K562 (cell line): ENCODE measurements at regions not wholly inside any gene's neighbourhood (a gene's known extent, or its start where the extent isn't known, plus 50 kb on each side); places are given as distances from the start of the nearest gene placed in this dataset.

Experiments
- ATAC-seq: fragments of 200-7000 bp; cut with Tn5 transposase; 3 replicates; pipeline ENCODE4 v1.9.1; 2020; ENCODE audit warnings: moderate library complexity
- BruUV-seq: library from RNA; stranded (reverse); fragments of 400-500 nt; replicated peaks from 2 replicates; lab custom pipeline; 2021; lab: Mats Ljungman, UMichigan
- CTCF ChIA-PET: fragments of 300-600 bp; formaldehyde crosslinking; extraction: SDS; loops from one replicate; lab custom pipeline; 2021; ENCODE audit warnings: low intra/inter-chr PET ratio; lab: Yijun Ruan, JAX
- POLR2A ChIA-PET: fragments of 300-600, 350-650 bp; sonication (Branson Sonifier 250); formaldehyde crosslinking; extraction: SDS; loops from one replicate; lab custom pipeline; 2021; ENCODE audit warnings: antibody characterized with exemption, inconsistent platforms; lab: Yijun Ruan, JAX
- DNase-seq, 4 experiments: peaks; one replicate each; pipeline versions ENCODE4 v3.0.0 to v3.0.0-alpha.2; 2011 to 2018; ENCODE audit warnings: low spot score in 3 of 4, mixed read lengths in 3 of 4; ENCODE audit errors: extremely low read depth in 1 of 4
- FAIRE-seq: peaks from 2 replicates; lab custom pipeline; 2011; peaks lifted over from hg19 to GRCh38; lab: Jason Lieb, UNC
- H2AFZ ChIP-seq: 2 replicates; pipeline ENCODE4 v1.6.0; 2011; ENCODE audit warnings: low read depth, low read length, control low read depth, inconsistent platforms
- H3K27ac ChIP-seq: fragments of 200-600 bp; 3 replicates; pipeline ENCODE4 v1.8.0; 2011; ENCODE audit warnings: low read depth, mild to moderate bottlenecking, control low read depth, inconsistent platforms, low read length, moderate library complexity, mixed read lengths; ENCODE audit errors: extremely low read depth
- H3K27me3 ChIP-seq, 2 experiments: fragments of 300-600 bp in 1 of 2; 2 replicates in 1 of 2; 3 replicates in 1 of 2; pipeline versions ENCODE4 v1.6.0 to v1.8.0; 2011; ENCODE audit warnings: inconsistent platforms in 2 of 2, low read length in 2 of 2, mild to moderate bottlenecking in 1 of 2, mixed read lengths in 1 of 2, moderate library complexity in 1 of 2; ENCODE audit not compliant: control insufficient read depth in 2 of 2, insufficient read depth in 2 of 2
- H3K36me3 ChIP-seq: fragments of 300-600 bp; 3 replicates; pipeline ENCODE4 v1.8.0; 2011; ENCODE audit warnings: mild to moderate bottlenecking, low read length, inconsistent platforms; ENCODE audit not compliant: control insufficient read depth, insufficient read depth
- H3K4me1 ChIP-seq, 2 experiments: fragments of 200-600 bp in 1 of 2; replicated peaks in 1 of 2; 2 replicates in 1 of 2; 3 replicates in 1 of 2; pipeline versions ENCODE4 v1.5.1 to v1.8.0; 2011; ENCODE audit warnings: inconsistent platforms in 2 of 2, low read length in 2 of 2, mild to moderate bottlenecking in 1 of 2, mixed read lengths in 1 of 2, moderate library complexity in 1 of 2; ENCODE audit not compliant: control insufficient read depth in 2 of 2, insufficient read depth in 2 of 2
- H3K4me2 ChIP-seq: 2 replicates; pipeline ENCODE4 v1.6.1; 2011; ENCODE audit warnings: low read length, control low read depth, inconsistent platforms, mixed read lengths; ENCODE audit not compliant: insufficient read depth
- H3K4me3 ChIP-seq: fragments of 200-600 bp; sonication (generic), shearing (Covaris generic); 2 replicates; pipeline ENCODE4 v1.5.1; 2016; ENCODE audit warnings: control low read depth, inconsistent platforms
- H3K79me2 ChIP-seq: fragments of 200-600 bp; 3 replicates; pipeline ENCODE4 v1.8.0; 2011; ENCODE audit warnings: low read length, inconsistent platforms; ENCODE audit not compliant: control insufficient read depth, insufficient read depth
- H3K9ac ChIP-seq, 2 experiments: 2 replicates each; pipeline versions ENCODE4 v1.6.0 to v1.6.1; 2011; ENCODE audit warnings: low read depth in 2 of 2, low read length in 2 of 2, control low read depth in 1 of 2, inconsistent platforms in 1 of 2, mild to moderate bottlenecking in 1 of 2, mixed read lengths in 1 of 2; ENCODE audit not compliant: insufficient read depth in 1 of 2
- H3K9me1 ChIP-seq: one replicate; pipeline ENCODE4 v1.6.0; 2011; ENCODE audit warnings: inconsistent platforms, mild to moderate bottlenecking, low read length, moderate library complexity; ENCODE audit not compliant: control insufficient read depth, insufficient read depth
- H3K9me3 ChIP-seq: replicated peaks from 2 replicates; pipeline ENCODE4 v1.5.1; 2011; ENCODE audit warnings: low read depth, low read length, inconsistent platforms; ENCODE audit not compliant: control insufficient read depth, insufficient read depth
- H4K20me1 ChIP-seq: replicated peaks from 2 replicates; pipeline ENCODE4 v1.6.1; 2011; ENCODE audit warnings: low read length, inconsistent platforms, mixed read lengths; ENCODE audit not compliant: control insufficient read depth, insufficient read depth
- CHCHD3 ChIP-seq: fragments of 250-450 bp; sonication (Bioruptor Pico); IDR thresholded peaks from 2 replicates; pipeline ENCODE4 v2.1.2; 2022; ENCODE audit warnings: mild to moderate bottlenecking
- E2F5 ChIP-seq: sonication (generic); formaldehyde crosslinking; IDR thresholded peaks from 2 replicates; pipeline ENCODE4 v1.8.0; 2022; ENCODE audit warnings: mild to moderate bottlenecking, missing genetic modification reagents
- ELF4 ChIP-seq: fragments of 450-650 bp; formaldehyde crosslinking; IDR thresholded peaks from 2 replicates; pipeline ENCODE4 v1.4.0; 2022; ENCODE audit warnings: missing genetic modification characterization
- KLF1 ChIP-seq: fragments of 450-650 bp; IDR thresholded peaks from 2 replicates; pipeline ENCODE4 v1.6.1; 2016; ENCODE audit warnings: missing genetic modification characterization, missing compliant biosample characterization
- SPI1 ChIP-seq: IDR thresholded peaks from 2 replicates; pipeline ENCODE4 v1.6.1; 2011; ENCODE audit warnings: low read depth, low read length, control low read depth, borderline replicate concordance
- STAT5B ChIP-seq: fragments of 250-450 bp; sonication (Bioruptor Pico); IDR thresholded peaks from 2 replicates; pipeline ENCODE4 v1.8.0; 2021; ENCODE audit warnings: mild to moderate bottlenecking, inconsistent platforms
- ZNF124 ChIP-seq: sonication (generic); formaldehyde crosslinking; IDR thresholded peaks from 2 replicates; pipeline ENCODE4 v1.8.1; 2022; ENCODE audit warnings: missing genetic modification reagents
- ZNF282 ChIP-seq: sonication (generic); formaldehyde crosslinking; IDR thresholded peaks from 2 replicates; pipeline ENCODE4 v1.8.1; 2023; ENCODE audit warnings: missing genetic modification reagents
- ZZZ3 ChIP-seq: fragments of 450-650 bp; IDR thresholded peaks from 2 replicates; pipeline ENCODE4 v1.6.1; 2016; ENCODE audit warnings: antibody characterized with exemption, mild to moderate bottlenecking, moderate library complexity
- WGBS: fragments of 100-300 bp; shearing (Covaris generic); methylation state at CpG from one replicate; pipeline ENCODE4 v1.1.6; 2016; ENCODE audit warnings: low coverage, mixed read lengths; ENCODE audit not compliant: insufficient coverage; ENCODE audit errors: missing lambda C conversion rate; 5-methylcytosine and 5-hydroxymethylcytosine counted together
- in situ Hi-C: fragments of 300-500 bp; cut with MboI; formaldehyde crosslinking; loops from 4 replicates; pipeline ENCODE4 v1.15.0; 2018; ENCODE audit warnings: inconsistent platforms, mixed read lengths
- intact Hi-C: fragments of 100-400 bp; cut with micrococcal nuclease; formaldehyde crosslinking; loops from 2 replicates; pipeline ENCODE4 v1.14.2; 2022
- TF ChIP-seq, protein P1 (sequence below), 2 experiments: fragments of 450-650 bp; conservative IDR thresholded peaks; 2 replicates each; pipeline ENCODE4 v1.6.1; 2017; ENCODE audit warnings: mild to moderate bottlenecking in 2 of 2, moderate library complexity in 2 of 2

DNA sequence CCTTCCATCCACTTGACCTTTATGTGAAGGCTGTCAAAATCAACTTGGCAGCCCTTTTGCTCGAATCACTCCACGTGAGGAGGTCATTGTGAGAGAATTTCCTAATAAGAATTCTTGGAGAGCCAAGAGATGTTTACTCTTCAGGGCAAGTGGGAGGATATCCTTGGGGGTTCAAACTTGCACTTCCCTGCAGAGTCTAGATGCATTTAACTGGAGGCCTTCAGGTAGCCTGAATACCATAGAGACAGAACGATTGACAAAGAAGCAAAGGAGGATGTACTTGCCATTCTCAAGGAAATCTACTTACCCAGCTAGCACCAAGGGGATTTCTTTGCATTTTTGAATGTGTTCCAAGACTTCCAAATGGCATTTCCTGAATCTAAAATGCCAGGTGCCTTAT is 1702.6 kb upstream of the FLRT2 start:
- H3K9ac ChIP-seq = no peak overlapping the region

More for the DNA sequence above, 1702.6 kb upstream of the FLRT2 start:
- no peak for ATAC-seq
- Histone ChIP-seq H3K4me2 (no peak overlapping the region), H3K27me3 (no peaks in the 10 kb centered on the region), H3K9me3 (no peaks in the 10 kb centered on the region; the same call in 1 of the 2 replicates), H2AFZ (no peak overlapping the region), H3K36me3 (no peaks in the 10 kb centered on the region), H3K27ac (no peak overlapping the region), H3K79me2 (no peaks in the 10 kb centered on the region), H3K4me1 (no peaks in the 10 kb centered on the region), H3K4me3 (no peak overlapping the region), H4K20me1 (no peaks in the 10 kb centered on the region), H3K9me1 (no peaks in the 10 kb centered on the region)
- intact Hi-C loops = no loop called here
- no peak for FAIRE-seq
- POLR2A ChIA-PET = no interaction called here
- no peak for DNase-seq
- TF ChIP-seq KLF1 (no peak), CHCHD3 (no peak), ZNF124 (CRISPR knock-in tag) (no peak), E2F5 (CRISPR knock-in tag) (no peak), SPI1 (no peak), ELF4 (CRISPR knock-in tag) (no peak), STAT5B (CRISPR knock-in tag) (no peak), ZZZ3 (no peak), ZNF282 (no peak)
- TF ChIP-seq, protein P1, sequence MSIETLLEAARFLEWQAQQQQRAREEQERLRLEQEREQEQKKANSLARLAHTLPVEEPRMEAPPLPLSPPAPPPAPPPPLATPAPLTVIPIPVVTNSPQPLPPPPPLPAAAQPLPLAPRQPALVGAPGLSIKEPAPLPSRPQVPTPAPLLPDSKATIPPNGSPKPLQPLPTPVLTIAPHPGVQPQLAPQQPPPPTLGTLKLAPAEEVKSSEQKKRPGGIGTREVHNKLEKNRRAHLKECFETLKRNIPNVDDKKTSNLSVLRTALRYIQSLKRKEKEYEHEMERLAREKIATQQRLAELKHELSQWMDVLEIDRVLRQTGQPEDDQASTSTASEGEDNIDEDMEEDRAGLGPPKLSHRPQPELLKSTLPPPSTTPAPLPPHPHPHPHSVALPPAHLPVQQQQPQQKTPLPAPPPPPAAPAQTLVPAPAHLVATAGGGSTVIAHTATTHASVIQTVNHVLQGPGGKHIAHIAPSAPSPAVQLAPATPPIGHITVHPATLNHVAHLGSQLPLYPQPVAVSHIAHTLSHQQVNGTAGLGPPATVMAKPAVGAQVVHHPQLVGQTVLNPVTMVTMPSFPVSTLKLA (conservative IDR thresholded peaks at IDR 0.05) = no peak
- CTCF ChIA-PET = no interaction called here
- WGBS = 2% methylated on average over 3 of the region's 3 CpGs
- in situ Hi-C loops = no loop called here
- no TSS peak for BruUV-seq
